ENCODE measurements at regions not wholly inside any gene's neighbourhood (a gene's known extent, or its start where the extent isn't known, plus 50 kb on each side); places are given as distances from the start of the nearest gene placed in this dataset.

DNA sequence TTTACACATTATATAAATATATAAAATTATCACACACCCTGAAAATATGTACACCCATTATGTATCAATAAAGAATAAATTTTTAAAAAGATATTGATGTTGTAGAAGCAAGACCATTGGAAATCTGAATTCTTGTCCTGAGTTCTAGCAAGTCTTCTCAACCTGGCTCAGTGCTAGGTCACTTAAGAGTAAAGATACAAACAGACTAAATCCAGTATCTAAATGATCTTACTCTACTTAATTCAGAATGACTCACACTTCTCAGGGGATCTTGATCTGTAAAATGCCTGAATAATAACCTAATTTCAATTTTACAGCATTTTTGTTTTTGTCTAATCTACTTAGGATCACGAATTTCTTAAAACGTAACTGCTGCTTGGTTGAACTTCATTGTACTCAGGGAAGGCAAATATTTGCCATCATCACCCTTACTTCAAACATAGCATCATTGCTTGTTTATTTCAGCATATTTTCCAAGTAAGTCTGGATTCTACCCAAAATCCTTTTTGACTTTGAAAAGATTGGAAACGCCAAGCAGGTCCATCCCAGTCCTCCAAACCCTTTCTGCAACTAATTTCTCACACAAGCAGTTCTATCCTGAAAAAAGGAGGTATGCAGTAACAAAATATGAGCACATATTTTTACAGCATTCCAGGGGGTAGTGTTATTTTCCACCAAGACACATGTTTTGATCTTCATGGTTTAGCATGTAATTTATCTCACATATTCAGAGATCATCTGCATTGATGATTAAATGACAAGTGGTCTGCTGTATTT is 582.6 kb downstream of the PSAT1 start:
- no peak overlapping the region for H3K4me2 ChIP-seq (ENCODE audit: low read length)
- H2AFZ ChIP-seq, result no peak overlapping the region
- H3K27me3 ChIP-seq (ENCODE audit: control insufficient read depth, insufficient read depth, low read length), result no peaks in the 10 kb centered on the region
- H3K9me3 ChIP-seq (ENCODE audit: control insufficient read depth, low read length), result no peaks in the 10 kb centered on the region
- TF ChIP-seq, protein P1, sequence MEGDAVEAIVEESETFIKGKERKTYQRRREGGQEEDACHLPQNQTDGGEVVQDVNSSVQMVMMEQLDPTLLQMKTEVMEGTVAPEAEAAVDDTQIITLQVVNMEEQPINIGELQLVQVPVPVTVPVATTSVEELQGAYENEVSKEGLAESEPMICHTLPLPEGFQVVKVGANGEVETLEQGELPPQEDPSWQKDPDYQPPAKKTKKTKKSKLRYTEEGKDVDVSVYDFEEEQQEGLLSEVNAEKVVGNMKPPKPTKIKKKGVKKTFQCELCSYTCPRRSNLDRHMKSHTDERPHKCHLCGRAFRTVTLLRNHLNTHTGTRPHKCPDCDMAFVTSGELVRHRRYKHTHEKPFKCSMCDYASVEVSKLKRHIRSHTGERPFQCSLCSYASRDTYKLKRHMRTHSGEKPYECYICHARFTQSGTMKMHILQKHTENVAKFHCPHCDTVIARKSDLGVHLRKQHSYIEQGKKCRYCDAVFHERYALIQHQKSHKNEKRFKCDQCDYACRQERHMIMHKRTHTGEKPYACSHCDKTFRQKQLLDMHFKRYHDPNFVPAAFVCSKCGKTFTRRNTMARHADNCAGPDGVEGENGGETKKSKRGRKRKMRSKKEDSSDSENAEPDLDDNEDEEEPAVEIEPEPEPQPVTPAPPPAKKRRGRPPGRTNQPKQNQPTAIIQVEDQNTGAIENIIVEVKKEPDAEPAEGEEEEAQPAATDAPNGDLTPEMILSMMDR (IDR thresholded peaks at IDR 0.05), result no peak
- no peak overlapping the region for H3K9ac ChIP-seq
- no peaks in the 10 kb centered on the region for H3K79me2 ChIP-seq
- no peak overlapping the region for H3K4me3 ChIP-seq (ENCODE audit: low read depth, low read length)
- H3K27ac ChIP-seq, result no peak overlapping the region
- H3K36me3 ChIP-seq (ENCODE audit: control insufficient read depth, insufficient read depth, low read length), result no peaks in the 10 kb centered on the region
- no peaks in the 10 kb centered on the region for H3K4me1 ChIP-seq

DNA sequence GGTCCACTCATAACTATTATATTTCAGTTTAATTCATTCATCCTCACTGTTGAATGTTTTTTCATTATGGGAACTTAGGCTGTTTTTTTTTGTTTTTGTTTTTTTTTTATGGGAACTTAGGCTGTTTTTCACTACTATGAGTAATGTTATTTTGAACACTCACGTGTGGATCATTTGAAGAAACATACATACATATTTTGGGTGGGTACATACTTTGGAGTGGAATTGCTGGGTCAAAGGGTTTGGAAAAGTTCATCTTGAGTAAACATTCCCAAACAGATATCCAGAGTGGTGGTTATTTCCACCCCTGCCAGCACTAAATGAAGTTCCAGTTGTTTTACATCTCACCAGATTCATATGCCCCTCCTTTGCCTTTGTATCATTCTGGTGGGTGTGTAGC is 584.4 kb downstream of the PSAT1 start:
- Histone ChIP-seq H3K9ac (no peak overlapping the region), H3K27ac (no peak overlapping the region)

DNA sequence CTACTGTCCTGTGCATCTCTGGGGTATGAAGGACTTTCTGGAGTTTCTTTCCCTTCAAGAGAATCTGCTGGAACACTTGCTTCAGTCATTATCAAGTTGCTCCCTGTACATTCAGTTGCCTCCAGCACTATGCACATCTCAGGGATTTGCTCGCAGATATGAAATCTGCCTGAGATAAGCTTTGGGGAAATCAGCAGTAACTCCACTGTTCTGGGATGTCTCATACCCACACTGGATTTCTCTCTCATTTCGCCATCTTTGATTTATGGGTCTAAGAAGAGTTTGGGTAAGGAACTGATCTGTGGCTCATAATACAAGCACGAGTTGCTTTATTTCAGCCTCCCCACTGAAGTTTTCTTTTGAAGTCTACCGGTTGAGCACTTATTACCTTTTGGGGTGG is 585.6 kb downstream of the PSAT1 start:
- no peaks in the 10 kb centered on the region for H3K36me3 ChIP-seq (ENCODE audit: control insufficient read depth, insufficient read depth, low read length)
- H3K27ac ChIP-seq, result no peak overlapping the region
- H3K4me1 ChIP-seq, result no peaks in the 10 kb centered on the region
- no peak overlapping the region for H3K4me2 ChIP-seq (ENCODE audit: low read length)
- TF ChIP-seq, protein P1 (IDR thresholded peaks at IDR 0.05), result no peak
- no peaks in the 10 kb centered on the region for H3K27me3 ChIP-seq (ENCODE audit: control insufficient read depth, insufficient read depth, low read length)
- H2AFZ ChIP-seq, result no peak overlapping the region
- H3K79me2 ChIP-seq, result no peaks in the 10 kb centered on the region
- H3K9ac ChIP-seq, result no peak overlapping the region
- no peaks in the 10 kb centered on the region for H3K9me3 ChIP-seq (ENCODE audit: control insufficient read depth, low read length)
- no peak overlapping the region for H3K4me3 ChIP-seq (ENCODE audit: low read depth, low read length)

More for the DNA sequence above, 584.4 kb downstream of the PSAT1 start:
- no peak overlapping the region for H2AFZ ChIP-seq
- H3K4me2 ChIP-seq (ENCODE audit: low read length), result no peak overlapping the region
- no peaks in the 10 kb centered on the region for H3K36me3 ChIP-seq (ENCODE audit: control insufficient read depth, insufficient read depth, low read length)
- TF ChIP-seq, protein P1 (IDR thresholded peaks at IDR 0.05), result no peak
- no peak overlapping the region for H3K4me3 ChIP-seq (ENCODE audit: low read depth, low read length)
- no peaks in the 10 kb centered on the region for H3K79me2 ChIP-seq
- H3K27me3 ChIP-seq (ENCODE audit: control insufficient read depth, insufficient read depth, low read length), result no peaks in the 10 kb centered on the region
- no peaks in the 10 kb centered on the region for H3K4me1 ChIP-seq
- H3K9me3 ChIP-seq (ENCODE audit: control insufficient read depth, low read length), result no peaks in the 10 kb centered on the region

DNA sequence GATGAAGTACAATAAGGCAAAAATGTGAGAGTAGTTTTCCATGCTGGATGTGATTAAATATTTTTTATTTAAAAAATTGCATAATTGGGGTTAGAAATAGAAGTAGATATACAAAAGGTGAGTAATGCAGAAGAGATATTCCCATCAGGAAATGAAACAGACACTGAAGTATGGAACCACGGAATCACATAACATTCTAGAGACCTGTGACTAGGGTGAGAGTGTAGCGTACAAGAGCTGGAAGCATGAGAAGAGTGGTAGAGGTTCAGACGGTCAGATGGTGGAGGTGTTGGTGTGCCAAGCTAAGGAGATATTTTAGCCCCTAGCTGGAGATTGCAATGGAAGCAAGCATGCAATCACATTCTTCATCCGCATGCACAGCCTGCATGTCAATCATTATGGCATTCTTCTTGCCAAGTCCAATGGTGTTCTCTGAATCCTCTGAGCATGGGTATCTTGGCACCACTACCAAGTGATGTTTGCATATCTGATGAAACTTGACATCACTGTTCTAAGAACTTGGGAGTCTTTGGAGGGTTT is 587.8 kb downstream of the PSAT1 start:
- Histone ChIP-seq H3K4me1 (no peaks in the 10 kb centered on the region), H3K79me2 (no peaks in the 10 kb centered on the region), H3K4me3 (ENCODE audit: low read depth, low read length) (no peak overlapping the region), H3K27me3 (ENCODE audit: control insufficient read depth, insufficient read depth, low read length) (no peaks in the 10 kb centered on the region), H3K4me2 (ENCODE audit: low read length) (no peak overlapping the region), H3K27ac (no peak overlapping the region), H3K9me3 (ENCODE audit: control insufficient read depth, low read length) (no peaks in the 10 kb centered on the region), H3K9ac (no peak overlapping the region), H2AFZ (no peak overlapping the region), H3K36me3 (ENCODE audit: control insufficient read depth, insufficient read depth, low read length) (no peaks in the 10 kb centered on the region)
- TF ChIP-seq, protein P1 (IDR thresholded peaks at IDR 0.05), result no peak

DNA sequence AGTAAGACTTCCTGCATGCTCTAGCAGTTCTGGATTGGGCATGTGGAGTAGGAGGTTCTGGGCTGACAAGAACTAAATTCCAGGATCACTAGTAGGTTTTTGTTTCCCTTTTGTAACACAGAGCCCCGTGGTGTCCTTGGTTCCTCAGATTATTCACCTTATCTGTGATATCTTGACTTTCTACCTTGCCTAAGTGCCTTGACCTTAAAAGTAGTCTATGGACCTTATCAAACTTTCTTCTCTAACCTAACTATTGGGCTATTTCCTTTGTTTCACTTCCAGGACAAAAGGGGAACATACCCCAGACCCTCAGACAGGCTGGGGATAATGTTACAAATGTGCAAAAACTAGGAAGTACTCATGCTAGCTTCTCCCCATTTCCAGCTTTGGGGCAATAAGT is 595.3 kb downstream of the PSAT1 start:
- Histone ChIP-seq H3K79me2 (no peaks in the 10 kb centered on the region), H3K9me3 (ENCODE audit: control insufficient read depth, low read length) (no peaks in the 10 kb centered on the region), H2AFZ (no peak overlapping the region), H3K27me3 (ENCODE audit: control insufficient read depth, insufficient read depth, low read length) (no peaks in the 10 kb centered on the region), H3K4me1 (no peaks in the 10 kb centered on the region), H3K4me2 (ENCODE audit: low read length) (no peak overlapping the region), H3K36me3 (ENCODE audit: control insufficient read depth, insufficient read depth, low read length) (no peaks in the 10 kb centered on the region), H3K27ac (no peak overlapping the region), H3K9ac (no peak overlapping the region), H3K4me3 (ENCODE audit: low read depth, low read length) (no peak overlapping the region)
- TF ChIP-seq, protein P1 (IDR thresholded peaks at IDR 0.05), result no peak
